ENCODE measurements at regions not wholly inside any gene's neighbourhood (a gene's known extent, or its start where the extent isn't known, plus 50 kb on each side); places are given as distances from the start of the nearest gene placed in this dataset.

DNA sequence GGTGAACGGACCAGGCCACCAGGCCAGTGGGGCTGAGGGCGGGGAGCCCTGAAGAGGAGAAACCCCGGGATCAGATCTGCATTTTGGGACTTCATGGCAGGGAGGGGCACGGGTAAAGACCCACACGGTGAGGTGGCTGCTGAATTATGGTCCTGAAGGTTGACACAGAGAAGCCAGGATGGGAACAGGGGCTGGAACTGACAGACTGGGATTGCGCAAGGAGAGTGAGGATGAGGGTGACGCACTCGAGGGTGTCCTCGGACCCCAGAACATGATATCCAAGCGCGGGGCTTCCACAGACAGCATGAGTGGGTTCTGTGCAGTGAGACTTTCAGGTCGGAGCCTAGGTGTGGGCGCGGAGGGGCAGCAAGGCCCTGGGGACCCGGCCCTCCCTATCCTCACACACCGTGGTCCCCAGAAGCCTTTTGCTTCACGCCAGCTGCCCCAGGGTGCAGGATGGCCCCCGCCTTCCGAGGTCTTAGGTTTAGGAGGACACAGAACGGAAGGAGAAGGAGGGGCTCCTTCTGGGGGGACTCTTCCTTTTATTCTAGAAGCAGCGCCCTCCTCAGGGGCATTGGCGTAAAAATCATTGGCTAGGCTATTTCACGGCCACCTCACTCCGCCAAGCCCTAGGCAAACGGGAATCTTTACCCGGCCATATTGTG lies 416.8 kb upstream of the HS6ST1 start:
- BruUV-seq (replicated peaks) = no TSS peak
- ATAC-seq = no peak
- no peak for DNase-seq (ENCODE audit: low spot score)
- Histone ChIP-seq H2AFZ (ENCODE audit: low read length) (no peak overlapping the region), H3K27ac (ENCODE audit: extremely low read length, insufficient read depth, low read length) (no peak overlapping the region), H3K9ac (ENCODE audit: insufficient read depth, low read depth, low read length) (no peak overlapping the region), H3K79me2 (ENCODE audit: insufficient read depth, low read length) (no peaks in the 10 kb centered on the region), H3K4me3 (replicated peaks in 1 of 3; ENCODE audit: insufficient read depth in 1 of 3, low read depth in 2 of 3, low read length in 3 of 3) (no peak overlapping the region), H4K20me1 (ENCODE audit: insufficient read depth, low read length) (no peaks in the 10 kb centered on the region), H3K9me3 (ENCODE audit: low read length) (no peaks in the 10 kb centered on the region), H3K4me1 (ENCODE audit: insufficient read depth, low read length) (no peaks in the 10 kb centered on the region), H3K27me3 (ENCODE audit: control insufficient read depth in 1 of 2, insufficient read depth in 2 of 2, low read length in 2 of 2) (peaks cover 0 to 50% of the 10 kb centered on the region in 2 experiments; a peak in 4 of 5 replicates), H3K4me2 (ENCODE audit: low read depth, low read length) (no peak overlapping the region), H3K36me3 (replicated peaks in 1 of 2; ENCODE audit: control insufficient read depth in 1 of 2, insufficient read depth in 2 of 2, low read length in 2 of 2) (no peaks in the 10 kb centered on the region)
- FAIRE-seq = no peak
- ChIA-PET CTCF (ENCODE audit: low intra/inter-chr PET ratio, low total read pairs) (interaction anchor here (1.1 kb wide), 1 partner anchor 1189 kb away, joined by 3 read pairs; no protein-coding TSS in a partner anchor), POLR2A (no interaction called here)
- WGBS (ENCODE audit: low lambda C conversion rate) = 48% methylated on average over 24 of the region's 26 CpGs
- intact Hi-C loops (cut with micrococcal nuclease; ENCODE audit: unreplicated experiment) (loop anchor here (10.0 kb wide), 1 partner anchor 1109 kb away; no protein-coding TSS in a partner anchor), in situ Hi-C loops (cut with HindIII; ENCODE audit: extremely low pct_ligation_motif_present, low pct_unique_long_range_greater_than_20kb) (loop anchor here (25.0 kb wide), 1 partner anchor 673 kb away; no protein-coding TSS in a partner anchor)
- TF ChIP-seq CEBPB (IDR thresholded peaks at IDR 0.05; ENCODE audit: borderline replicate concordance, low read depth, low read length) (peak; percentile 88), ZFP37 (CRISPR knock-in tag; IDR thresholded peaks at IDR 0.05; ENCODE audit: borderline replicate concordance) (no peak)

DNA sequence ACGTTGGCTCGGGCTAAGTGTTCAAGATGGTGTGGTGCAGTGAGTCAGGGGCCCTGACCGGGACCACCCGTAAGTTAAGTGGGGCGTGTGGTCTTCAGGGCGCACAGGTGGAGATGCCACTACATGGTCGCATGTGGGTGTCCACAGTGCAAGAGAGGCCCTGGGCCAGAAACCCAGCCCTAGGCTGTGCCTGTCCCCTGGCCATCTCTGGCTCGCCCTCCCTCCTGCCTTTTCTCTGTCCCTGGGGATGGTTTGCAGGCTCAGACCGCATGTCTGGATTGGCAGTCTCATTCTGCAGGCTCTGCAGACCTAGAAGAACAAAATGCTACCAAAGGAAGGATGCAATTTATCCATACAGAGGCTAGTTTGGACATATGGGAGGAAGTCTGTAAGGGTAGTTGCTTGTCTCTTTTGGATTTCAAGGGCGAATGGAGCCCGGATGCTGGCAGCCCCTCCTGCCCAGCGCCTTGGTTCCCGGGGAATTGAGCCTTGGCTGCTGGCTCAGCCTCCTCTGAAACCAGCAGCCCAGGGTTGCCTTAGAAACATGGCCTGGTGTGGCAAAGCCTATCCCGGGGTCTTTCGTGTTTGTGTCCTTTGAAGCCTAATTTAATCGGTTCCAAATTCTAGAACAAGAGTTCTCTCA lies 417.5 kb upstream of the HS6ST1 start:
- Histone ChIP-seq H2AFZ (ENCODE audit: low read length) (no peak overlapping the region), H3K9ac (ENCODE audit: insufficient read depth, low read depth, low read length) (no peak overlapping the region), H3K4me1 (ENCODE audit: insufficient read depth, low read length) (no peaks in the 10 kb centered on the region), H3K9me3 (ENCODE audit: low read length) (no peaks in the 10 kb centered on the region), H3K4me3 (replicated peaks in 1 of 3; ENCODE audit: insufficient read depth in 1 of 3, low read depth in 2 of 3, low read length in 3 of 3) (no peak overlapping the region), H4K20me1 (ENCODE audit: insufficient read depth, low read length) (no peaks in the 10 kb centered on the region), H3K36me3 (replicated peaks in 1 of 2; ENCODE audit: control insufficient read depth in 1 of 2, insufficient read depth in 2 of 2, low read length in 2 of 2) (no peaks in the 10 kb centered on the region), H3K27me3 (ENCODE audit: control insufficient read depth in 1 of 2, insufficient read depth in 2 of 2, low read length in 2 of 2) (peaks cover 0 to 52% of the 10 kb centered on the region in 2 experiments; a peak in 4 of 5 replicates), H3K4me2 (ENCODE audit: low read depth, low read length) (no peak overlapping the region; the same call in 1 of the 2 replicates), H3K27ac (ENCODE audit: extremely low read length, insufficient read depth, low read length) (no peak overlapping the region), H3K79me2 (ENCODE audit: insufficient read depth, low read length) (no peaks in the 10 kb centered on the region)
- WGBS (ENCODE audit: low lambda C conversion rate) = 38% methylated on average over 12 of the region's 16 CpGs
- ATAC-seq = peak; percentile 21
- FAIRE-seq = no peak
- ChIA-PET CTCF (ENCODE audit: low intra/inter-chr PET ratio, low total read pairs) (interaction anchor here (1.1 to 1.4 kb wide), 3 partner anchors 660 to 1188 kb away, joined by 3 to 15 read pairs (median 4); no protein-coding TSS in a partner anchor), POLR2A (no interaction called here)
- intact Hi-C loops (cut with micrococcal nuclease; ENCODE audit: unreplicated experiment) (loop anchor here (10.0 kb wide), 1 partner anchor 1109 kb away; no protein-coding TSS in a partner anchor), in situ Hi-C loops (cut with HindIII; ENCODE audit: extremely low pct_ligation_motif_present, low pct_unique_long_range_greater_than_20kb) (loop anchor here (25.0 kb wide), 1 partner anchor 674 kb away; no protein-coding TSS in a partner anchor)
- BruUV-seq (replicated peaks) = no TSS peak
- TF ChIP-seq ZNF430 (CRISPR knock-in tag; IDR thresholded peaks at IDR 0.05) (0 out of 2 replicates have a peak, but pooled peaks have one; percentile 23), ZNF605 (CRISPR knock-in tag; IDR thresholded peaks at IDR 0.05) (0 out of 2 replicates have a peak, but pooled peaks have one; percentile 16), ZNF781 (CRISPR knock-in tag; IDR thresholded peaks at IDR 0.05; ENCODE audit: borderline replicate concordance, not compliant biosample characterization) (peak; percentile 29), ZNF33A (CRISPR knock-in tag; IDR thresholded peaks at IDR 0.05; ENCODE audit: borderline replicate concordance) (no peak)
- no peak for DNase-seq (ENCODE audit: low spot score)
